C4-2B (cell line): ENCODE measurements at regions not wholly inside any gene's neighbourhood (a gene's known extent, or its start where the extent isn't known, plus 50 kb on each side); places are given as distances from the start of the nearest gene placed in this dataset.

ENCODE experiments used
- ZFX ChIP-seq: fragments of 450-650 bp; IDR thresholded peaks from 2 replicates; pipeline ENCODE4 v1.6.1; 2017
- TF ChIP-seq, protein P1 (sequence below): fragments of 450-650 bp; conservative IDR thresholded peaks from 2 replicates; pipeline ENCODE4 v1.5.1; 2017; ENCODE audit warnings: mild to moderate bottlenecking

DNA sequence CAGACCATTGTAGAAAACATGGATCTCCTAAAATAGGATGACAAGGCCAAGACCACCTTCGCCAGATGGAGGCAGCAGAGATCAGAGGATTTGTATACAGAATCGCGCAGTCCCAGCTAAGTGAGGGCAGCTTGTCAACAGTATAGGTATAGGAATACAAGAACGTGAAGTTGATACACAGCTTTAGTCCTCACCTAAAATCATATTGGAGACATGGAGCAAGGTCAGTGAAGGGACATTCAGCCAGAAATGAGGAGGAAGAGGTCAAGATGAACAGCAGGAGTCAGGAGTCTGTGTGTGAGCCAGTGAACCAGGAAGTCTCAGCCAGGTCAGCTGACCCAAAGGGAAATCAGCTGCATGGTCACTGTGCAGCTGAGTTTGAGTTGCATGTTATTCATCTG lies 263.4 kb upstream of the PRKCQ start:
- TF ChIP-seq, protein P1, sequence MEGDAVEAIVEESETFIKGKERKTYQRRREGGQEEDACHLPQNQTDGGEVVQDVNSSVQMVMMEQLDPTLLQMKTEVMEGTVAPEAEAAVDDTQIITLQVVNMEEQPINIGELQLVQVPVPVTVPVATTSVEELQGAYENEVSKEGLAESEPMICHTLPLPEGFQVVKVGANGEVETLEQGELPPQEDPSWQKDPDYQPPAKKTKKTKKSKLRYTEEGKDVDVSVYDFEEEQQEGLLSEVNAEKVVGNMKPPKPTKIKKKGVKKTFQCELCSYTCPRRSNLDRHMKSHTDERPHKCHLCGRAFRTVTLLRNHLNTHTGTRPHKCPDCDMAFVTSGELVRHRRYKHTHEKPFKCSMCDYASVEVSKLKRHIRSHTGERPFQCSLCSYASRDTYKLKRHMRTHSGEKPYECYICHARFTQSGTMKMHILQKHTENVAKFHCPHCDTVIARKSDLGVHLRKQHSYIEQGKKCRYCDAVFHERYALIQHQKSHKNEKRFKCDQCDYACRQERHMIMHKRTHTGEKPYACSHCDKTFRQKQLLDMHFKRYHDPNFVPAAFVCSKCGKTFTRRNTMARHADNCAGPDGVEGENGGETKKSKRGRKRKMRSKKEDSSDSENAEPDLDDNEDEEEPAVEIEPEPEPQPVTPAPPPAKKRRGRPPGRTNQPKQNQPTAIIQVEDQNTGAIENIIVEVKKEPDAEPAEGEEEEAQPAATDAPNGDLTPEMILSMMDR = peak; percentile 45
- no peak for TF ChIP-seq ZFX
